ENCODE measurements at regions not wholly inside any gene's neighbourhood (a gene's known extent, or its start where the extent isn't known, plus 50 kb on each side); places are given as distances from the start of the nearest gene placed in this dataset.
"Not testable (repeated sequence)": the region's sequence is repeated elsewhere in the genome, so short reads cannot be mapped to it uniquely, and the experiment has no call there.

DNA sequence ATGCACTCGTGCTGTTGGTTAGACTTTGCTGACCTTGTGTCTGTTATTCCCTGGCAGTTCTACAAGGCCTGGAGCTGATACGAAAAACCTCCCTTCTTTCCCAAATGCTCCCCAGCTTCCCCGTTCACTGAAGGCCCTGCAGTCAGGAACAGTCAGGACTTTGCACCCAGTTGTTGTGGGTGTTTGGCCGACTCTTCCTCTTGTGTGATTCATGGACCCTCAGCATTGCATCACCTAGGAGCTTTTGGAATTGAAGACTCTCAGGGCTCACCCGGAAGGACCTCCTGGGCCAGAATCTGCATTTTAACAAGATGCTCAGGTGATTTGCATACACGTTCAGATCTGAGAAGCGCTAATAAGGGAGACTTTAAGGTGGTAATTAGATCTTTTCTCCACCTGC, 67.2 kb upstream of the FAM90A1 start:
- TF ChIP-seq, protein P1, sequence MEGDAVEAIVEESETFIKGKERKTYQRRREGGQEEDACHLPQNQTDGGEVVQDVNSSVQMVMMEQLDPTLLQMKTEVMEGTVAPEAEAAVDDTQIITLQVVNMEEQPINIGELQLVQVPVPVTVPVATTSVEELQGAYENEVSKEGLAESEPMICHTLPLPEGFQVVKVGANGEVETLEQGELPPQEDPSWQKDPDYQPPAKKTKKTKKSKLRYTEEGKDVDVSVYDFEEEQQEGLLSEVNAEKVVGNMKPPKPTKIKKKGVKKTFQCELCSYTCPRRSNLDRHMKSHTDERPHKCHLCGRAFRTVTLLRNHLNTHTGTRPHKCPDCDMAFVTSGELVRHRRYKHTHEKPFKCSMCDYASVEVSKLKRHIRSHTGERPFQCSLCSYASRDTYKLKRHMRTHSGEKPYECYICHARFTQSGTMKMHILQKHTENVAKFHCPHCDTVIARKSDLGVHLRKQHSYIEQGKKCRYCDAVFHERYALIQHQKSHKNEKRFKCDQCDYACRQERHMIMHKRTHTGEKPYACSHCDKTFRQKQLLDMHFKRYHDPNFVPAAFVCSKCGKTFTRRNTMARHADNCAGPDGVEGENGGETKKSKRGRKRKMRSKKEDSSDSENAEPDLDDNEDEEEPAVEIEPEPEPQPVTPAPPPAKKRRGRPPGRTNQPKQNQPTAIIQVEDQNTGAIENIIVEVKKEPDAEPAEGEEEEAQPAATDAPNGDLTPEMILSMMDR (IDR thresholded peaks at IDR 0.05), result not testable (repeated sequence)
- not testable (repeated sequence) for TF ChIP-seq POLR2A, POLR2AphosphoS5 (IDR thresholded peaks at IDR 0.05)
